HG03571 (cell line): ENCODE measurements at regions not wholly inside any gene's neighbourhood (a gene's known extent, or its start where the extent isn't known, plus 50 kb on each side); places are given as distances from the start of the nearest gene placed in this dataset.
"Not testable (repeated sequence)": the region's sequence is repeated elsewhere in the genome, so short reads cannot be mapped to it uniquely, and the experiment has no call there.

Experiments
- ATAC-seq: cut with Tn5 transposase; IDR thresholded peaks from one replicate; pipeline ENCODE4 v1.9.1; 2021; ENCODE audit not compliant: unreplicated experiment

- no peak for ATAC-seq
Observed at GRCh38 chr4:138588501-138588900, 346.4 kb upstream of the SLC7A11 start.

- no peak for ATAC-seq
Observed at GRCh38 chr4:138579146-138579545, 337.0 kb upstream of the SLC7A11 start.

- not testable (repeated sequence) for ATAC-seq
Observed at GRCh38 chr4:138577826-138578225, 335.7 kb upstream of the SLC7A11 start.

- ATAC-seq, result no peak
Observed at GRCh38 chr4:138577145-138577544, 335.0 kb upstream of the SLC7A11 start.

- no peak for ATAC-seq
Observed at GRCh38 chr4:138576684-138577083, 334.5 kb upstream of the SLC7A11 start.

- ATAC-seq, result no peak
Observed at GRCh38 chr4:138573246-138573645, 331.1 kb upstream of the SLC7A11 start.

GRCh38 chr4:138572007-138572406 lies 329.9 kb upstream of the SLC7A11 start:
- no peak for ATAC-seq

- no peak for ATAC-seq
Observed at GRCh38 chr4:138567696-138568095, 325.5 kb upstream of the SLC7A11 start.

GRCh38 chr4:138565576-138565975 lies 323.4 kb upstream of the SLC7A11 start:
- no peak for ATAC-seq

- no peak for ATAC-seq
Observed at GRCh38 chr4:138562544-138562991, 320.4 kb upstream of the SLC7A11 start.

- ATAC-seq, result no peak
Observed at GRCh38 chr4:138561906-138562305, 319.8 kb upstream of the SLC7A11 start.

- no peak for ATAC-seq
Observed at GRCh38 chr4:138561276-138561880, 319.2 kb upstream of the SLC7A11 start.

GRCh38 chr4:138560448-138560847 lies 318.3 kb upstream of the SLC7A11 start:
- no peak for ATAC-seq

- ATAC-seq, result no peak
Observed at GRCh38 chr4:138558886-138559285, 316.7 kb upstream of the SLC7A11 start.

- ATAC-seq, result peak; percentile 82
Observed at GRCh38 chr4:138555584-138555983, 313.4 kb upstream of the SLC7A11 start.

GRCh38 chr4:138555108-138555507 lies 313.0 kb upstream of the SLC7A11 start:
- ATAC-seq, result no peak

GRCh38 chr4:138553001-138553845 lies 311.1 kb upstream of the SLC7A11 start:
- no peak for ATAC-seq

GRCh38 chr4:138542191-138542776 lies 300.1 kb upstream of the SLC7A11 start:
- ATAC-seq, result no peak

- ATAC-seq, result no peak
Observed at GRCh38 chr4:138540056-138540800, 298.1 kb upstream of the SLC7A11 start.

GRCh38 chr4:138538743-138539142 lies 296.6 kb upstream of the SLC7A11 start:
- no peak for ATAC-seq

- ATAC-seq, result no peak
Observed at GRCh38 chr4:138537731-138538490, 295.8 kb upstream of the SLC7A11 start.
